Renal pelvis (tissue), 1 donor: ENCODE measurements at regions not wholly inside any gene's neighbourhood (a gene's known extent, or its start where the extent isn't known, plus 50 kb on each side); places are given as distances from the start of the nearest gene placed in this dataset.
"Not testable (repeated sequence)": the region's sequence is repeated elsewhere in the genome, so short reads cannot be mapped to it uniquely, and the experiment has no call there.

Experiments
- DNase-seq: peaks from one replicate; pipeline ENCODE4 v3.0.0-alpha.2; 2013

DNA sequence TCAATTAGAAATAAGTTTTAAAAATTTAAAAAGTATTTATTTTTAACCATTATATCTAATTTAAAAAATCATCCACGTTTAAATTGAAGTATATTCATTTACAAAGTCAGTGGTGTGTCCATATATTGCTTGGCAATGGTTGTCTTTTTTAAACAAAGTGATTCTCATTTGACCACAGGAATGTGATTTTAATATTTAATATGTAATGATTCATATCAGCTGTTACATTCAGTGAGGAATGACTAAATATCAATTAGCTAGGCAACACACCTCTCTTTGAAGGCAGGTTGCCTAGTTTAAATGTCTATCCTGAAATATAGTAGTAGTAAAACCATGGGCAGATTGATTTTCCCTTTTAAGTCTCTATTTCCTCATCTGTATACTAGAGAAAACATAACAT, 392.2 kb upstream of the CCDC179 start:
- no peak for DNase-seq

DNA sequence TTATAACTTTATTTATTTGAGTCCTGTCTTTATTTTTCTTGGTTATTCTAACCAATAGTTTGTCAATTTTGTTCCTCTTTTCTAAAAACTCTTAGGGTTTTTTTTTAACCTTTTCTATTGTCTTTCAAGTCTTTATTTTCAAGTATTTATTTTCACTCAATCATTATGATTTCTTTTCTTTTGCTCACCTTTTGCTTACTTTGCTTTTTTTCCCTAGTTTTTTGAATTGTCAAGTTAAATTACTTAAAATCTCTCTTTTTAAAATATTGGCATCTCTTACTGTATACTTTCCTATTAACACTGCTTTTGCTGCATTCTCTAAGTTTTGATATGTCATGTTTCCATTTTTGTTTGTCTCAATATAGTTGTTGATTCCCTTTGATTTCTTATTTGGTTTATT, 396.8 kb upstream of the CCDC179 start:
- DNase-seq, result no peak

DNA sequence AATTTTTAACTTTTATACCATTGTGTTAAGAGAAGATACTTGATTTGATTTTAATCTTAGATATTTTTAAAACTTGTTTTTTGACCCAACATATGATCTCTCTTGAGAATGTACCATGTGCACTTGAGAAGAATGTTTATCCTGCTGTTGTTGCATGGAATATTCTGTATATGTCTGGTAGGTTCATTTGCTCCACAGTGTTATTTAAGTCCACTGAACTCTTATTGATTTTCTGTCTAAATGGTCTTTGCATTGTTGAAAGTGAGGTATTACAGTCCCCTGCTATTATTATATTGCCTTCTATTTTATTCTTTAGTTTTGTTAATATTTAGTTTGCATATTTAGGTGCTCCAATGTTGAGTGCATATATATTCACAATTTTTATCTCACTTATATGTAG, 397.3 kb upstream of the CCDC179 start:
- DNase-seq, result no peak

DNA sequence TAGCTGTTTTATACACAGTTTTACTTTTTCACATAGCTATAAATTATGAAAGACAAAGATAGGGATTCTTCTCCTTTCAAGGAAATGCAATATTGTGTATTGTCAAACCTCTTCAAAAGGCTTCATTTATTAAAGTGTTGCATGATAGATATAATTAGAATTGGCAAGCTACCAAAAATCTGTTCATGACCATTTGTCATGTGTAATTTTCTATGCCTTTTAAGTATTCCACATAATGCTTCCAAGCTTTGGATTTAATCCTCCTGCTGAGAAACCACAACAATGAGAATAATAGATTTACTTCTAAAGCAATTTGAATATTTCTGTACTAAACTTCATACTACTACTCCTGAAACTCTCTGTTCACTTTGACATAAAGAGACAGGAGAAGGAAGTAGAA, 403.2 kb upstream of the CCDC179 start:
- no peak for DNase-seq

DNA sequence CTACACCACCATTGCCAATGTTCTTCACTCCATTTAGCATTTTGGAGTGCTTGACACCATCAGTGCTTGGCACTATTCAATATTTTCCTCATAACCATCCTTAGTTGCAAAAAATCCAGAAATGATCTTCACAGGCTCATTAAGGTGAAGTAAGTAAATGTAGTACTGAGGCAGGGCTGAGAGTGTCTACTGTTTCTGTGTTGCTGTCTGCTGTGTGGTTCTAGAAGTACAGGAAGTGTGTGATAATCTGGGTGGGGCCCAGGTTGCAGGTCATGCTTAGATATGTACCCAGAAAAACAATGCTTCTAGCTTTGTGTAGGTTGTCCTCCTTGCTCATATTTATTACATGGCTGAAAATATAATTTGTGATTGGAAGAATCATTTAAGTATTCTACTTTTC, 411.8 kb upstream of the CCDC179 start:
- DNase-seq, result no peak

DNA sequence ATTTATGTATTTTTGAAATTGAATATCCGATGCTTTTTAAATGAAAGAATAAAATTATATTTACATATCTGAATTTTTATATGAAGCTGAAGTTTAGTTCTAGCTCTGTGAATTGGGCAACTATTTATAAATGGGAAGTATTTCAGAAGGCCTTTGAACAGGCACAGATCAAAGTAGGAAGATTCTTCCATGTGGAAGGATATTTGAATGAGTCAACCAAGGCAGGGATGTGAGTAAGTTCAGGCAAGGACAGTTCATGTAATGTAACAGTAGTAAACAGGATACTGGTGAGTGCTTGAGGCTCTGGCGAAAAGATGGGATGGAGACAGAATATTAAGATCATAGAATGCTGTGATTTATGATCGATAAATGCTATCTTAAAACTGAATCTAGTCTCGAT, 417.8 kb upstream of the CCDC179 start:
- DNase-seq, result no peak

DNA sequence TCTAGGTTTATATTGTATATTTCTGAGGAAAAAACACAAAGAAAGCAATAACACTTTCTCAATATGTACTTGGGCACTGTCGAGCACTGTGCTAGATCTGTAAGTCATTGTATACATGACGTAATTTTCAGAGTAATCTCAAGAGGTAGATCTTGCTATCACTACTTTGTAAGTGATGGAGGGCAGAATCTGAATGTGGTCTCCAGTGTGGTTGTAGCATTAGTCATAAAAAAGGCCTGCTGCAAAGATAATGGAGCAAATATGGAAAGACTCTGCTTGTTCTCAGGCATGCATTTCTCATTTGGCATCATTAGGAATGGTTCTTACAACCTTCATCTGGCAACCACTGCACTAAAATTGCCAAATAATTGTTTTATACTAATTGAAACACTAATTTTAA, 419.8 kb upstream of the CCDC179 start:
- no peak for DNase-seq

DNA sequence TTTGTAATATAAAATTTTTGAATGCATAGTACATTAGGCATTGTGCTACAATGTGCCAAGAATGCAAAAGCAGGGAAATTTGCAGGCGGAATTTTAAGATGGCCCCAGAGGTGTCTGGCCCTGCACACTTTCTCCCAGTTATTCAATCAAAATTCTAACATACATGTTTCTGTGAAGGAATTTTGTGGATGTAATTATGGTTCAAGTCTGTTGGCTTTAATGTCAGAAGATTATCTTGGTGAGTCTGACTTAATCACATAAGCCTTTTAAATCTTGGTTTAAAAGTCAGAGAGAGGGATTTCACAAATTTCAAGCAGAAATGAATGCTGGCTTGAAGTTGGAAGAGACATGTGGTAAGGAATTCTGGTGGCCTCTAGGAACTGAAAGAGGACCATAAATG, 423.4 kb upstream of the CCDC179 start:
- no peak for DNase-seq

DNA sequence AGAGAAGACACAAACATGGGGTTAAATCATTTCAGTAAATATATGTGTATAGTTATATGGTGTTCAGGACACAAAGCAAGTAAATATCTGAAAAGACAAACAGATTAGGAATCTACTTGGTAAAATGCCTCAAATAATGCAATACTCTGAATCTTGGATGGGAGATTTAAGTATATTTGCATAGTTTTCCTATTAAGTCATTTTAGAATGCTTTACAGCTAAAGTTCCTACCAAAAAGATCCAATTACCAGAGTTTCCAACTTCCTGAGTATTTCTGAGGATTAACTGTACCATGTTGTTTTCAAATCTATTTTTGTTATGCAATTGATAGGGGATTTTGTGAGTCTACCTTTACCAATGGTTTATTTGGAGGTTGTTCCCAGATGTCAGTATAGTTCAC, 424.4 kb upstream of the CCDC179 start:
- no peak for DNase-seq

DNA sequence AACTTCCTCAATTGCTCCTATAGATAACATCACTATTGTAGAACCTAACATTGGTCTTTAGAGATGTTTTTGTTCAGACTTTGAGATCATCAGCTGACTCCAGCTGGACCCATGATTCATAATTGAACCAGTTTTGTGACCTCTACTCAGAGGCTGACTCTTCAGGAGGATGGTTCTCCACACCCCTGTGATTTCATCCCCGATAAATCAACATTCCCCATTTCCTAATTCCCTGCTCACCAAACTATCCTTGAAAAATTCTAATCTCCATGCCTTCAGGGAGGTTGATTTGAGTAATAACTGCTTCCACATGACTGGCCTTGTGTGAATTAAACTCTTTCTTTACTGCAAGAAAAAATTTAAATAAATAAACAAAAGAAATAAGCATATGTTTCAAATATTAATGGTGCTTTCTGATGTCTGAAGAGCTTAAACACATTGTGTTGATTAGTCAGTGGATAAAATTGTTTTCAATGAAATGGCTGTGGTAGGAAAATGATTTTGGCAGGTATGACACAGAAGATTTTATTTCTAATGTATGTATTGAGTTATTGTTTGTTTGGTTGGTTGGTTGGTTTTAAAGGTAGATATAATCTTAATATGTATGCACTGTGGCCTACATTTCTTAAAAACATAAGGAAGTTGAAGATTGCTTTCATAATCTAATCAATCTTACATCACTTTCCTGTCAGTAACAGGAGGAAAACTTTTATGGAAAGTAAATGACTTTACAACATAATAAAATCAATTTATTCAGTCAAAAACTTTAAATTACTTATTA, 427.9 kb upstream of the CCDC179 start:
- no peak for DNase-seq

DNA sequence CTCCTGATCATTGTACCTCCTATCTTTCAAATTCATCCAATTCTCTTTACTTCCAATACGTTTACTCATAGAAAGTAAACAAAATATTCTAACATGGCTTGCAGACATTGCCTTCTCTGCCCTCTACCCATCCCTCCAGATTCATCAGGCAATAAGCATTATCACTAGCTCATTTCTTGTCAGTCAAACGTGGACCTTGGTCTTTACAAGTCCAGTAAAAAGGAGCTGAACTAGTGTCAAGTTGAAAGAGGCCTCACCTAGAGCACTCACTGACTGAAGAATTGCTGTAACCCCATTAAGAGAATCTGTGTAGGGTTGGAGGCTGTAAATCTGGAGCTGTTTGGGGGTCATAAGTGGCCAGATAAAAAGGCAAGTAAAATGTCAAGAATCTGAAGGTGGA, 435.0 kb upstream of the CCDC179 start:
- DNase-seq, result no peak

DNA sequence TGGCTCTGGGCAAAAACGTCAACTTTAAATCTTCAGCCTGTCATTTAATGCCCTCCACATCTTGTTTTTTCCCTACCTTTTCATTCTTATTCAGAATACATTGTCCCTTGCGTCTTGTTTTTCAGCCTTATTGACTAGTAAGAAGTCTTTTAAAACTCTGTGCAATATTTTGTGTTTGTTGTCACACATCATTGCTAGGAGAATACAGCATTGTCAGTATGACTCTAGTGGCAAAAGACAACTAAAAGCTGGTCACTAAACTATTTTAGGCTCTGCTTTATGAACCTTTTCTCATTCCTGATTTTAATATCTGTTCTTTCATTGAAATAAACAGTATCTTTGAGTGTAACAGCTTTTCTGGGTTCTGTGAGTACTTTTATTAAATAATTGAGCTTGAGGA, 447.8 kb upstream of the CCDC179 start:
- DNase-seq, result no peak

DNA sequence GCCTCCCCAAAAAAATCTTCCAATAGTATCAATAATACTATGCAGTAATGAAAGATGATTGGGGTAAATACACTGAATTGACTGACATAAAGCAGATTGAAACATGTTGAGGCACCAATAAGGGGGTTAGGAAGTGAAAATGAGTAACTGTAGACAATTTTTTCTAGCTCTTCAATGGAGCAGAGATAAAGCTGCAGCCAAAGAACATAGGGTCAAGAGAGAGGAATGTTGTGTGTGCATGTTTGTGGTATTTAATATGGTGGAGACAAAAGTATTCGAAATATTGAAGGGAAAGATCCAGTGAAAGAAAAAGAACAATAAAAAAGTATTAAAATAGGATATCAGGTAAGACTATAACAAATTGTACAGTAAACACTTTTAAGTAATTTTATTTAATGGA, 450.0 kb upstream of the CCDC179 start:
- no peak for DNase-seq

DNA sequence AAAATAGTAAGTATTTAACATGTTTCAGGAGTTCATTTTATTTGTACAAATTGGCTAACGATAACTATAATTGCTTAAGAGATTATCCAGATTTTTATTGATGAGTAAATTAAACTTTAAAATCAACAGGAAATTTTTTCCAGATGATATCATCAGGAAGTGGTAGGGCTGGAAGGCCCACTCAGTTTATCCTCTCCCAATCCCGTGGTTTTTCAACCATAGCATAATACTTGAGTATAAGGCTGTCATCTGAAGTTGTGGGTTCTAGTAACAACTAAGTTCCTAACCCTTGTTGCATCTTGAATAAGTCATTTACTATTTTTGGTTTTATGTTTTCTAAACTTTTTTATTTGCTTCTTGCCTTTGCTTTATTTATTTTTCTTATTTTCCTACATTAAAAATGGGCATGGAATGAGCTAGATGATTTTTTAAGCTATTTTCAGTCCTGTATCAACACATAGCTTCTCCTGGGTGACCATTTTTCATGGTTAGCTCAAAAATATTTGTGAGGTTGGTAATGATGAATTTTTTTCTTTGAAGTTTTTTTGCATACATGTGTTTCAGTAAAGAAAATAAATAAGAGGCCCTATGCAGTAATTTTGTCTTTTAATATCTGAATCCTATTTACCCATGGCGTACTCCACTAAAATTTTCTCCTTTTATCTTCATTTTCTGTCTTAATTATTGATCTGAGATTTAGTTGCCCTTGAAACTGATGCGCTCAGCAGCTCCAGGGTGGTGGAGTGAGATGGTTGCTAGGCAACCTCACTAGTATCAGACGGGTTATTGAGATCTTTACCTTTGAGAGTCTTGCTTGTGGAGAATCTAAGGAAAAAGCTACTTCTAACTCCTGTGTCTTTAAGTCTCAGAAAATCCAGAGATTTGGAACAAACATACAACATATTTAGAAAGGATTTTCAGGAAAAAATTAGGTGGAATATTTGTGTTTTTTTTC, 452.0 kb upstream of the CCDC179 start:
- no peak for DNase-seq

DNA sequence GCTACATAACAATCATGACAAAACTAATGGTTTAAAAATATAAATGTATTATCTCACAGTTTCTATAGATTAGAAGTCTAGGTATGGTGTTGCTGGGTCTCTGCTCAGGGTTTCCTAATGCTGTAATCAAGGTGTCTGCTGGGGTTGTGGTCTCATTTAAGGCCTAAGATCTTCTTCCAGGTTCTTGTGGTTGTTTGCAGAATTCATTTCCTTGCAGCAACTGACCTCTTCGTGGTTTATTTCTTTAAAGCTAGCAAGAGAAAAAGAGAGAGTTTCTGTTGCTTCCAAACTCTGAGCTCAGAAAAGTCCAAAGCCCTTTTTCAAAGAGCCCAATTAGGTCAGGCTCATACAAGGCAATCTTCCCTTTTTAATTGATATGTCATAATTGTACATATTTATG, 452.7 kb upstream of the CCDC179 start:
- DNase-seq, result no peak

DNA sequence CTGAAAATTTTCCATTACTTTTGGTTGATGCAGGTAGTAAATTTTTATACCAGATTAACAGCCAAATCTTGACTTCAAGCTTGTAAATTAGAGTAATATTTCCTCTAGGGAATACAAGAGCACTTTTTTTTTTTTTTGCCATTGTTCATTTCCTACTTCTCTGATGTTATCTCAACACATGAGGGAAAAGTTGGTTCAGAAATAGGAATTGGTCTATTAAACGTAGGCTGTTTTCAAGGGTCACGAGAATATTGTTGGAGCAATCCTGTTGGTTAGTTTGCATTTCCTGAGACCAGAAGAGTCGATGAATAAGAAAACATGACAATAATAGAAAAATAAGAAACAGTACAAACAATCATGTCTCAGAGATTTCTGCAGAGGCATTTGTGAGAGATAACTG, 453.9 kb upstream of the CCDC179 start:
- DNase-seq, result no peak

DNA sequence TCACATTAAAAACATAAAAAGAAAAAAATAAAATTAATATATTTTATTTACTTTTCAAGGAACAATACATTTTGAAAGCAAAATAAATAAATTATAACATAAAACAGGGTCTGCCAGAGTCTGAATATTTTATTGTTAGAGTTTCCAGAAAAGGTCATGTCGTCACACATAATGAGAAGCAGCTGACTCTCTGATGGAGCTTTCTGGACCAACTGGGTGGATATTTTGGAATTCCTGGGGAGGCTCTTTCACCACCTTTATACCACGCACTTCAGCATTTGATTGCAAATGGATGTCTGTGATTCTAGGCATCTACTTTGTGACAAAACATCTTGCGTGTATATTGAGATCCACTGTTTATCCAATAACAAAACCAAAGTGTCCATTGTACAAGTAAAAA, 455.0 kb upstream of the CCDC179 start:
- DNase-seq, result no peak

DNA sequence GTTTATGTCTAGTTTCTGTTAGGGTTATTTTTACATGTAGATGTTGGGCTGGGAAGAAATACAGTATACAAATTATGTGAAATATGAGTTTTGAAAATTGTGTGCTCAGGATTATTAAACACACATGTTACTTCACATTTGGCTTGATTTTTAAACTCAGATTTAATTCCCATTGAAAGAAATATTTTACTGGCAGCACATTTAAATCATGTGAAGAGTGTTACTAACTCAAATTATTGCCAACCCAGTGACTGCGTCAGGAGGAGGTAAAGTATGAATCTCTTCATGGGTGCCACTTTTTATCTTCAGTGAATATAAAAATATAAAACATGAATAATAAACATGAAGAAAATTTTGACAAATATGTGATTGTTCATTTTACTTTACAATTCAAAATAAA, 457.5 kb upstream of the CCDC179 start:
- no peak for DNase-seq

DNA sequence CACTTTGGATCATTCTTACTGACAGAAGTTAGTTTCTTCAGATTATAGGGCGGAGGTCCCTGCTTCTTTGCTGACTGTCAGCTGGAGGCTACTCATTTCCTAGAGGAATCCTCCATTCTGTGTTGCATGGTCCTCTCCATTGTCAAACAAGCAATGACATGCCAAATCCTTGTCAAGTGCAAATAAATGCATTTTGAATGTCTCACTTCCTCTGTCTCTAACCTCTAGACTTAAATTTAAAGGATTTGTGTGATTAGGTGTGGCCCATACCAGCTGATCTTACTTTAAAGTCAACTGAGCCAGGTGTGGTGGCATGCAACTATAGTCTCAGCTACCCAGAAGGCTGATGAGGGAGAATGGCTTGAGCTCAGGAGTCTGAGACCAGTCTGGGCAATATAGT, 458.4 kb upstream of the CCDC179 start:
- DNase-seq, result no peak

DNA sequence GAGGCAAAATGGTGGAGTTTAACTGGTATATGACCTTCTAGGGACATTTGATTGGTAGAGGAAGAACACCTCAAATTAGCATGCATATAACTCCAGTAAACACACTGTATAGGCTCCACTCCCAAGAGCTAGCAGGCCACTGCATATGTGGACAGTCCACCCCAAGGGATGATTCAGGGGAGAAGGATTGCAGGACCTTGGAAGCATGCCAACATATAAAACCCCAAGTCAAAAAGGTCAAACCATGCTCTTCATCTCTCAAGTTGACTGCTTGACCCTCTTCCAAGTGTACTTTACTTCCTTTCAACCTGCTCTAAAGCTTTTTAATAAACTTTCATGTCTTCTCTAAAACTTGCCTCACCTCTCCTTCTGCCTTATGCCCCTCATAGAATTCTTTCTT, 459.9 kb upstream of the CCDC179 start:
- DNase-seq, result no peak

DNA sequence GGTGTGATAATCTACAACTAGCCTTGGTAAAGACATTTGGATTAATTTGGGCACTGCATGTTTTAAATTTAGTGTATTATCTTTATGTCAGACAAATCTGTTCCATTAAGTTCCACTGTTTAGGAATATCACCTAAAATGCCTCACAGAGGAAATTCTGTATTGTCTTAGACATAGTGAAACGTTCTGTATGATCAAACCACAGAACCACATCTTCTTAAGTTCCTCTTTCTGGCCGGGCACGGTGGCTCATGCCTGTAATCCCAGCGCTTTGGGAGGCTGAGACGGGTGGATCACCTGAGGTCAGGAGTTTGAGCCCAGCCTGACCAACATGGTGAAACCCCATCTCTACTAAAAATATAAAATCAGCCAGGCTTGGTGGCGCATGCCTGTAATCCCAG, 475.3 kb upstream of the CCDC179 start:
- DNase-seq, result not testable (repeated sequence)

DNA sequence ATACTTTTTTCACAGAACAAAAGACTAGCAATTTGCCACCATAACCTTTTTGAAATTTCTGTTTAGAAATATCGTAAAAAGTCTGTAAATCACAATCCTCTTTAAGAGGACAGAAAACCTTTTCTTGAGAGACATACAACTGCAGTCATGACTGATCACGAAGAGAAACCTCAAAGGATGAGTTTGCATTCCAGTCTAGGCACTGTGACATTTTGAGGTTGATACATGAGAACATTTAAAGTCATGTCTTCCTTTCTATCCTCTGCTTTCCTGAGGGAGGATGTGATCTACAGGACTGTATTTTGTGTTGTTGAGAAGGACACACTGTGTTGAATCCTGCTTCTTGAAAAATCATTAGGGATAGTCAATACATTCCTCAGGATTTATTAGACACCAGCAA, 476.7 kb upstream of the CCDC179 start:
- no peak for DNase-seq

DNA sequence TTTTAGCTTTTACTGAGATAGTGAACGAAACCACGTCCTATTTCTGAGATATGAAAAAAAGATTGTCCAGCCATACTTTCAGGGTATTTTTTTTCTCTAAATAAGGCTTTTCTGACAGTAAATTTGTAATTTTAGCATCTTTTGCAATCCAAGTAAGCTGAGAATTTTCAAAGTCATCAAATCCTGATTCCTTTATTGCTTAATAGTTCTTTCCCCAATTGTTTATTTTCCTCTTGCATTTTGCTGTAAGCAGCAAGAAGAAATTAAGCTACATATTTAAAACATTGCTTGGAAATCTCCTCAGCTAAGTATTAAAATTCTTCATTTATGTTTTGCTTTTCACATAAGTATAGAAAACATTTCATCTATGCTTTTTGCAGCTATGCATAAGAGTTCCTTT, 493.3 kb upstream of the CCDC179 start:
- DNase-seq, result no peak
